T-cell (primary cell): ENCODE measurements at regions not wholly inside any gene's neighbourhood (a gene's known extent, or its start where the extent isn't known, plus 50 kb on each side); places are given as distances from the start of the nearest gene placed in this dataset.
"Not testable (repeated sequence)": the region's sequence is repeated elsewhere in the genome, so short reads cannot be mapped to it uniquely, and the experiment has no call there.

Experiments
- ATAC-seq, 4 experiments: fragments of 200-7000 bp in 3 of 4; fragments of 150-1000 bp in 1 of 4; cut with Tn5 transposase; replicated peaks in 1 of 4; 1 replicate in 3 of 4; 2 replicates in 1 of 4; pipeline ENCODE4 v1.10.0; 2021; ENCODE audit warnings: moderate library complexity in 3 of 4, mild to moderate bottlenecking in 2 of 4, moderate number of reproducible peaks in 1 of 4
- CTCF ChIA-PET, 2 donors: fragments of 300-600 bp; sonication (Branson Sonifier 250); formaldehyde crosslinking; loops; one replicate each; lab custom pipeline; 2022; ENCODE audit warnings: antibody characterized with exemption in 2 of 2; lab: Charles Lee
- POLR2A ChIA-PET, 2 donors: fragments of 300-600 bp; sonication (Branson Sonifier 250); formaldehyde crosslinking; loops; one replicate each; lab custom pipeline; 2022; ENCODE audit warnings: antibody characterized with exemption in 2 of 2; lab: Charles Lee
- DNase-seq, 35 experiments: peaks; one replicate each; pipeline versions ENCODE4 v3.0.0 to v3.0.0-alpha.2; 2013 to 2023
- H3K27ac ChIP-seq: one replicate; pipeline ENCODE4 v1.5.1; 2013; ENCODE audit warnings: low read length
- H3K27me3 ChIP-seq, 2 experiments: replicated peaks in 1 of 2; 1 replicate in 1 of 2; 2 replicates in 1 of 2; pipeline versions ENCODE4 v1.6.1 to v1.7.0; 2013; ENCODE audit warnings: low read length in 1 of 2, mixed read lengths in 1 of 2; ENCODE audit not compliant: control insufficient read depth in 2 of 2, insufficient read depth in 2 of 2; ENCODE audit errors: extremely low read depth in 1 of 2
- H3K36me3 ChIP-seq, 2 donors: 1 replicate in 1 of 2; 2 replicates in 1 of 2; pipeline versions ENCODE4 v1.6.1 to v1.7.0; 2013; ENCODE audit warnings: low read length in 1 of 2; ENCODE audit not compliant: control insufficient read depth in 2 of 2, insufficient read depth in 1 of 2; ENCODE audit errors: extremely low read depth in 1 of 2
- H3K4me1 ChIP-seq, 2 experiments: 1 replicate in 1 of 2; 2 replicates in 1 of 2; pipeline versions ENCODE4 v1.6.1 to v1.7.0; 2013; ENCODE audit warnings: low read length in 2 of 2, mixed read lengths in 1 of 2; ENCODE audit not compliant: insufficient read depth in 2 of 2, control insufficient read depth in 1 of 2; ENCODE audit errors: extremely low read depth in 1 of 2
- H3K4me3 ChIP-seq, 2 donors: 1 replicate in 1 of 2; 2 replicates in 1 of 2; pipeline versions ENCODE4 v1.5.1 to v1.7.0; 2013; ENCODE audit warnings: mild to moderate bottlenecking in 2 of 2, low read length in 1 of 2, moderate library complexity in 1 of 2; ENCODE audit not compliant: control insufficient read depth in 1 of 2; ENCODE audit errors: extremely low read depth in 1 of 2
- H3K9me3 ChIP-seq: 2 replicates; pipeline ENCODE4 v1.7.0; 2013
- H3K27ac Mint-ChIP-seq, 2 donors: one replicate each; pipeline ENCODE4 v1.8.0; 2020 to 2021; ENCODE audit warnings: mild to moderate bottlenecking in 2 of 2, mixed read lengths in 2 of 2
- H3K27me3 Mint-ChIP-seq, 2 donors: one replicate each; pipeline ENCODE4 v1.8.0; 2021 to 2022; ENCODE audit warnings: mixed read lengths in 2 of 2
- H3K36me3 Mint-ChIP-seq: one replicate; pipeline ENCODE4 v1.8.0; 2021; ENCODE audit warnings: mixed read lengths
- H3K4me1 Mint-ChIP-seq, 3 donors: one replicate each; pipeline ENCODE4 v1.8.0; 2020 to 2022; ENCODE audit warnings: mixed read lengths in 3 of 3, mild to moderate bottlenecking in 1 of 3
- H3K4me3 Mint-ChIP-seq, 3 donors: one replicate each; pipeline ENCODE4 v1.8.0; 2020 to 2022; ENCODE audit warnings: mild to moderate bottlenecking in 3 of 3, mixed read lengths in 3 of 3, moderate library complexity in 3 of 3
- H3K9me3 Mint-ChIP-seq, 3 donors: one replicate each; pipeline ENCODE4 v1.8.0; 2020 to 2022; ENCODE audit warnings: mixed read lengths in 3 of 3
- WGBS: methylation state at CpG from one replicate; pipeline ENCODE4 v1.1.5; 2013; ENCODE audit warnings: missing lambda C conversion rate; ENCODE audit not compliant: insufficient coverage; 5-methylcytosine and 5-hydroxymethylcytosine counted together

- no peak overlapping the region for H3K27ac Mint-ChIP-seq
- H3K36me3 ChIP-seq = no peaks in the 10 kb centered on the region
- no peak for ATAC-seq
- H3K9me3 Mint-ChIP-seq = peaks cover 6 to 12% (median 10%) of the 10 kb centered on the region in 3 donors
- no peaks in the 10 kb centered on the region for H3K27me3 ChIP-seq
- H3K4me1 Mint-ChIP-seq = no peaks in the 10 kb centered on the region
- ChIA-PET POLR2A (no interaction called here), CTCF (no interaction called here)
- H3K4me3 ChIP-seq = no peak overlapping the region
- H3K4me3 Mint-ChIP-seq = no peak overlapping the region
- H3K4me1 ChIP-seq = no peaks in the 10 kb centered on the region
- no peaks in the 10 kb centered on the region for H3K36me3 Mint-ChIP-seq
- peaks cover 2% of the 10 kb centered on the region for H3K9me3 ChIP-seq
- no peak overlapping the region for H3K27ac ChIP-seq
- 88% methylated on average over 2 of the region's 4 CpGs for WGBS
- no peaks in the 10 kb centered on the region for H3K27me3 Mint-ChIP-seq
- no peak for DNase-seq
Observed at GRCh38 chr2:228919808-228920207, 351.3 kb downstream of the PID1 start.

GRCh38 chr2:228917220-228917619 is 353.9 kb downstream of the PID1 start:
- H3K27me3 Mint-ChIP-seq = no peaks in the 10 kb centered on the region
- POLR2A ChIA-PET = no interaction called here
- H3K36me3 Mint-ChIP-seq = no peaks in the 10 kb centered on the region
- Histone ChIP-seq H3K36me3 (no peaks in the 10 kb centered on the region), H3K27ac (no peak overlapping the region), H3K9me3 (peaks cover 2% of the 10 kb centered on the region), H3K4me1 (no peaks in the 10 kb centered on the region), H3K27me3 (no peaks in the 10 kb centered on the region), H3K4me3 (no peak overlapping the region)
- DNase-seq (no peak), ATAC-seq (no peak)
- no peaks in the 10 kb centered on the region for H3K4me1 Mint-ChIP-seq
- no peak overlapping the region for H3K27ac Mint-ChIP-seq
- WGBS = 40% methylated on average over 1 of the region's 1 CpG
- CTCF ChIA-PET = no interaction called here
- H3K9me3 Mint-ChIP-seq = peaks cover 2 to 8% (median 6%) of the 10 kb centered on the region in 3 donors
- H3K4me3 Mint-ChIP-seq = no peak overlapping the region

- H3K27me3 Mint-ChIP-seq = no peaks in the 10 kb centered on the region
- H3K36me3 Mint-ChIP-seq = no peaks in the 10 kb centered on the region
- Histone ChIP-seq H3K9me3 (peaks cover 2% of the 10 kb centered on the region), H3K27me3 (no peaks in the 10 kb centered on the region), H3K4me1 (no peaks in the 10 kb centered on the region), H3K36me3 (no peaks in the 10 kb centered on the region), H3K4me3 (no peak overlapping the region), H3K27ac (no peak overlapping the region)
- WGBS = 100% methylated on average over 1 of the region's 4 CpGs
- no peak for DNase-seq
- POLR2A ChIA-PET = no interaction called here
- H3K27ac Mint-ChIP-seq = no peak overlapping the region
- H3K4me3 Mint-ChIP-seq = no peak overlapping the region
- H3K4me1 Mint-ChIP-seq = no peaks in the 10 kb centered on the region
- CTCF ChIA-PET = no interaction called here
- ATAC-seq = no peak
- peaks cover 2 to 8% (median 6%) of the 10 kb centered on the region in 3 donors for H3K9me3 Mint-ChIP-seq
Observed at GRCh38 chr2:228916416-228917090, 354.5 kb downstream of the PID1 start.

GRCh38 chr2:228913176-228913575 is 357.9 kb downstream of the PID1 start:
- Mint-ChIP-seq H3K27ac (no peak overlapping the region), H3K27me3 (no peaks in the 10 kb centered on the region), H3K36me3 (no peaks in the 10 kb centered on the region), H3K4me1 (no peaks in the 10 kb centered on the region), H3K4me3 (no peak overlapping the region), H3K9me3 (peaks cover 0 to 8% (median 0%) of the 10 kb centered on the region in 3 donors)
- ChIA-PET CTCF (no interaction called here), POLR2A (no interaction called here)
- H3K4me3 ChIP-seq = no peak overlapping the region
- H3K4me1 ChIP-seq = no peaks in the 10 kb centered on the region
- WGBS = 90% methylated on average over 3 of the region's 3 CpGs
- ATAC-seq = no peak
- H3K27me3 ChIP-seq = no peaks in the 10 kb centered on the region
- no peak overlapping the region for H3K27ac ChIP-seq
- H3K9me3 ChIP-seq = peaks cover 4% of the 10 kb centered on the region
- DNase-seq = no peak
- no peaks in the 10 kb centered on the region for H3K36me3 ChIP-seq

GRCh38 chr2:228910872-228911271 is 360.2 kb downstream of the PID1 start:
- DNase-seq, CTCF ChIA-PET: not testable (repeated sequence)

GRCh38 chr2:228902176-228902575 is 368.9 kb downstream of the PID1 start:
- no peak overlapping the region for H3K4me3 ChIP-seq
- no peaks in the 10 kb centered on the region for H3K4me1 ChIP-seq
- Mint-ChIP-seq H3K27ac (no peak overlapping the region), H3K9me3 (peaks cover 0 to 9% (median 8%) of the 10 kb centered on the region in 3 donors), H3K36me3 (no peaks in the 10 kb centered on the region), H3K4me1 (no peaks in the 10 kb centered on the region), H3K27me3 (no peaks in the 10 kb centered on the region), H3K4me3 (no peak overlapping the region)
- WGBS = no CpG with 5 or more reads among the region's 3 CpGs
- H3K36me3 ChIP-seq = no peaks in the 10 kb centered on the region
- H3K9me3 ChIP-seq = no peaks in the 10 kb centered on the region
- H3K27me3 ChIP-seq = no peaks in the 10 kb centered on the region
- ATAC-seq (no peak), DNase-seq (no peak)
- no peak overlapping the region for H3K27ac ChIP-seq
- ChIA-PET POLR2A (no interaction called here), CTCF (no interaction called here)

More at GRCh38 chr2:228910872-228911271, 360.2 kb downstream of the PID1 start:
- H3K27me3 Mint-ChIP-seq, H3K27ac ChIP-seq, H3K4me1 Mint-ChIP-seq, H3K9me3 Mint-ChIP-seq, H3K27ac Mint-ChIP-seq, H3K4me3 Mint-ChIP-seq, ATAC-seq, POLR2A ChIA-PET, H3K27me3 ChIP-seq, H3K4me3 ChIP-seq, H3K36me3 Mint-ChIP-seq, H3K36me3 ChIP-seq, H3K9me3 ChIP-seq, H3K4me1 ChIP-seq: not testable (repeated sequence)
- WGBS = no CpG with 5 or more reads among the region's 1 CpG

- no peak for ATAC-seq
- H3K9me3 ChIP-seq = no peaks in the 10 kb centered on the region
- no peak overlapping the region for H3K27ac Mint-ChIP-seq
- no peak overlapping the region for H3K27ac ChIP-seq
- H3K4me1 ChIP-seq = no peaks in the 10 kb centered on the region
- H3K27me3 ChIP-seq = no peaks in the 10 kb centered on the region
- no peak overlapping the region for H3K4me3 ChIP-seq
- H3K4me1 Mint-ChIP-seq = no peaks in the 10 kb centered on the region
- CTCF ChIA-PET = no interaction called here
- peaks cover 0 to 9% (median 8%) of the 10 kb centered on the region in 3 donors for H3K9me3 Mint-ChIP-seq
- no peaks in the 10 kb centered on the region for H3K27me3 Mint-ChIP-seq
- no peaks in the 10 kb centered on the region for H3K36me3 ChIP-seq
- DNase-seq = no peak
- WGBS = 100% methylated on average over 1 of the region's 1 CpG
- no peaks in the 10 kb centered on the region for H3K36me3 Mint-ChIP-seq
- POLR2A ChIA-PET = no interaction called here
- H3K4me3 Mint-ChIP-seq = no peak overlapping the region
Observed at GRCh38 chr2:228901531-228901930, 369.6 kb downstream of the PID1 start.
